ENCODE measurements at regions not wholly inside any gene's neighbourhood (a gene's known extent, or its start where the extent isn't known, plus 50 kb on each side); places are given as distances from the start of the nearest gene placed in this dataset.
"Not testable (repeated sequence)": the region's sequence is repeated elsewhere in the genome, so short reads cannot be mapped to it uniquely, and the experiment has no call there.

- POLR2A ChIA-PET; H3K27me3 Mint-ChIP-seq; H3K36me3 ChIP-seq (ENCODE audit: control insufficient read depth in 2 of 2, extremely low read depth in 1 of 2, insufficient read depth in 1 of 2, low read length in 1 of 2); H3K9me3 ChIP-seq; H3K36me3 Mint-ChIP-seq; H3K4me1 ChIP-seq (ENCODE audit: control insufficient read depth in 1 of 2, extremely low read depth in 1 of 2, insufficient read depth in 2 of 2, low read length in 2 of 2); H3K27ac ChIP-seq (ENCODE audit: low read length); H3K4me1 Mint-ChIP-seq; ATAC-seq (replicated peaks in 1 of 4); H3K9me3 Mint-ChIP-seq; H3K27ac Mint-ChIP-seq; DNase-seq; H3K27me3 ChIP-seq (replicated peaks in 1 of 2; ENCODE audit: control insufficient read depth in 2 of 2, extremely low read depth in 1 of 2, insufficient read depth in 2 of 2, low read length in 1 of 2); H3K4me3 Mint-ChIP-seq; H3K4me3 ChIP-seq (ENCODE audit: control insufficient read depth in 1 of 2, extremely low read depth in 1 of 2, low read length in 1 of 2): not testable (repeated sequence)
- WGBS (ENCODE audit: insufficient coverage), result 90% methylated on average over 16 of the region's 50 CpGs
- CTCF ChIA-PET, result interaction anchor here in 1 of 2 donors (0.6 kb wide), 1 partner anchor 581 kb away, joined by 3 read pairs; no protein-coding TSS in a partner anchor
These were observed 149.8 kb downstream of the POTEC start for GRCh38 chr18:14393563-14394103.

GRCh38 chr18:14392604-14393003 lies 150.8 kb downstream of the POTEC start:
- H3K36me3 ChIP-seq (ENCODE audit: control insufficient read depth in 2 of 2, extremely low read depth in 1 of 2, insufficient read depth in 1 of 2, low read length in 1 of 2), result not testable (repeated sequence)

GRCh38 chr18:14384961-14385360 lies 158.4 kb downstream of the POTEC start:
- H3K36me3 ChIP-seq (ENCODE audit: control insufficient read depth in 2 of 2, extremely low read depth in 1 of 2, insufficient read depth in 1 of 2, low read length in 1 of 2); POLR2A ChIA-PET; H3K27me3 Mint-ChIP-seq; H3K9me3 ChIP-seq; H3K4me1 Mint-ChIP-seq; CTCF ChIA-PET; H3K36me3 Mint-ChIP-seq; H3K27me3 ChIP-seq (replicated peaks in 1 of 2; ENCODE audit: control insufficient read depth in 2 of 2, extremely low read depth in 1 of 2, insufficient read depth in 2 of 2, low read length in 1 of 2); H3K4me3 Mint-ChIP-seq; H3K9me3 Mint-ChIP-seq; H3K27ac Mint-ChIP-seq; H3K27ac ChIP-seq (ENCODE audit: low read length); H3K4me3 ChIP-seq (ENCODE audit: control insufficient read depth in 1 of 2, extremely low read depth in 1 of 2, low read length in 1 of 2); DNase-seq; ATAC-seq (replicated peaks in 1 of 4); H3K4me1 ChIP-seq (ENCODE audit: control insufficient read depth in 1 of 2, extremely low read depth in 1 of 2, insufficient read depth in 2 of 2, low read length in 2 of 2): not testable (repeated sequence)
- no CpG with 5 or more reads among the region's 1 CpG for WGBS (ENCODE audit: insufficient coverage)

More at GRCh38 chr18:14392604-14393003, 150.8 kb downstream of the POTEC start:
- WGBS (ENCODE audit: insufficient coverage), result 91% methylated on average over 21 of the region's 24 CpGs
- H3K9me3 Mint-ChIP-seq; CTCF ChIA-PET; H3K27ac ChIP-seq (ENCODE audit: low read length); H3K27me3 Mint-ChIP-seq; DNase-seq; H3K9me3 ChIP-seq; H3K27ac Mint-ChIP-seq; H3K27me3 ChIP-seq (replicated peaks in 1 of 2; ENCODE audit: control insufficient read depth in 2 of 2, extremely low read depth in 1 of 2, insufficient read depth in 2 of 2, low read length in 1 of 2); H3K4me1 Mint-ChIP-seq; H3K4me3 Mint-ChIP-seq; H3K36me3 Mint-ChIP-seq; H3K4me1 ChIP-seq (ENCODE audit: control insufficient read depth in 1 of 2, extremely low read depth in 1 of 2, insufficient read depth in 2 of 2, low read length in 2 of 2); H3K4me3 ChIP-seq (ENCODE audit: control insufficient read depth in 1 of 2, extremely low read depth in 1 of 2, low read length in 1 of 2); ATAC-seq (replicated peaks in 1 of 4); POLR2A ChIA-PET: not testable (repeated sequence)

- H3K9me3 Mint-ChIP-seq; DNase-seq; H3K36me3 Mint-ChIP-seq; H3K4me1 ChIP-seq (ENCODE audit: control insufficient read depth in 1 of 2, extremely low read depth in 1 of 2, insufficient read depth in 2 of 2, low read length in 2 of 2); POLR2A ChIA-PET; H3K36me3 ChIP-seq (ENCODE audit: control insufficient read depth in 2 of 2, extremely low read depth in 1 of 2, insufficient read depth in 1 of 2, low read length in 1 of 2); CTCF ChIA-PET; H3K4me3 Mint-ChIP-seq; H3K27ac Mint-ChIP-seq; H3K4me3 ChIP-seq (ENCODE audit: control insufficient read depth in 1 of 2, extremely low read depth in 1 of 2, low read length in 1 of 2); H3K9me3 ChIP-seq; ATAC-seq (replicated peaks in 1 of 4); H3K27me3 Mint-ChIP-seq; H3K27ac ChIP-seq (ENCODE audit: low read length); H3K27me3 ChIP-seq (replicated peaks in 1 of 2; ENCODE audit: control insufficient read depth in 2 of 2, extremely low read depth in 1 of 2, insufficient read depth in 2 of 2, low read length in 1 of 2); H3K4me1 Mint-ChIP-seq: not testable (repeated sequence)
- WGBS (ENCODE audit: insufficient coverage), result 78% methylated on average over 6 of the region's 25 CpGs
These were observed 160.7 kb downstream of the POTEC start for GRCh38 chr18:14382666-14383065.

- WGBS (ENCODE audit: insufficient coverage), result no CpG with 5 or more reads among the region's 2 CpGs
- H3K27ac Mint-ChIP-seq; H3K9me3 Mint-ChIP-seq; H3K27me3 ChIP-seq (replicated peaks in 1 of 2; ENCODE audit: control insufficient read depth in 2 of 2, extremely low read depth in 1 of 2, insufficient read depth in 2 of 2, low read length in 1 of 2); H3K9me3 ChIP-seq; DNase-seq; ATAC-seq (replicated peaks in 1 of 4); H3K36me3 Mint-ChIP-seq; H3K4me1 ChIP-seq (ENCODE audit: control insufficient read depth in 1 of 2, extremely low read depth in 1 of 2, insufficient read depth in 2 of 2, low read length in 2 of 2); H3K36me3 ChIP-seq (ENCODE audit: control insufficient read depth in 2 of 2, extremely low read depth in 1 of 2, insufficient read depth in 1 of 2, low read length in 1 of 2); H3K4me3 ChIP-seq (ENCODE audit: control insufficient read depth in 1 of 2, extremely low read depth in 1 of 2, low read length in 1 of 2); H3K4me1 Mint-ChIP-seq; CTCF ChIA-PET; H3K27ac ChIP-seq (ENCODE audit: low read length); POLR2A ChIA-PET; H3K27me3 Mint-ChIP-seq; H3K4me3 Mint-ChIP-seq: not testable (repeated sequence)
These were observed 163.9 kb downstream of the POTEC start for GRCh38 chr18:14379489-14379888.

- CTCF ChIA-PET; H3K27ac Mint-ChIP-seq; DNase-seq; H3K4me1 ChIP-seq (ENCODE audit: control insufficient read depth in 1 of 2, extremely low read depth in 1 of 2, insufficient read depth in 2 of 2, low read length in 2 of 2); H3K27ac ChIP-seq (ENCODE audit: low read length); POLR2A ChIA-PET; H3K27me3 Mint-ChIP-seq; H3K4me3 Mint-ChIP-seq; H3K9me3 ChIP-seq; H3K36me3 ChIP-seq (ENCODE audit: control insufficient read depth in 2 of 2, extremely low read depth in 1 of 2, insufficient read depth in 1 of 2, low read length in 1 of 2); H3K4me3 ChIP-seq (ENCODE audit: control insufficient read depth in 1 of 2, extremely low read depth in 1 of 2, low read length in 1 of 2); H3K9me3 Mint-ChIP-seq; H3K36me3 Mint-ChIP-seq; H3K27me3 ChIP-seq (replicated peaks in 1 of 2; ENCODE audit: control insufficient read depth in 2 of 2, extremely low read depth in 1 of 2, insufficient read depth in 2 of 2, low read length in 1 of 2); H3K4me1 Mint-ChIP-seq; ATAC-seq (replicated peaks in 1 of 4): not testable (repeated sequence)
- WGBS (ENCODE audit: insufficient coverage), result 80% methylated on average over 9 of the region's 24 CpGs
These were observed 165.0 kb downstream of the POTEC start for GRCh38 chr18:14378376-14378775.

GRCh38 chr18:14361346-14361745 lies 182.1 kb downstream of the POTEC start:
- H3K4me1 Mint-ChIP-seq; POLR2A ChIA-PET; H3K9me3 Mint-ChIP-seq; H3K27me3 ChIP-seq (replicated peaks in 1 of 2; ENCODE audit: control insufficient read depth in 2 of 2, extremely low read depth in 1 of 2, insufficient read depth in 2 of 2, low read length in 1 of 2); H3K27ac Mint-ChIP-seq; H3K27ac ChIP-seq (ENCODE audit: low read length); H3K36me3 ChIP-seq (ENCODE audit: control insufficient read depth in 2 of 2, extremely low read depth in 1 of 2, insufficient read depth in 1 of 2, low read length in 1 of 2); H3K9me3 ChIP-seq; H3K4me3 Mint-ChIP-seq; H3K36me3 Mint-ChIP-seq; H3K4me1 ChIP-seq (ENCODE audit: control insufficient read depth in 1 of 2, extremely low read depth in 1 of 2, insufficient read depth in 2 of 2, low read length in 2 of 2); ATAC-seq (replicated peaks in 1 of 4); H3K4me3 ChIP-seq (ENCODE audit: control insufficient read depth in 1 of 2, extremely low read depth in 1 of 2, low read length in 1 of 2); DNase-seq; H3K27me3 Mint-ChIP-seq; CTCF ChIA-PET: not testable (repeated sequence)
- whole genome bisulfite sequencing (ENCODE audit: insufficient coverage), result 91% methylated on average over 18 of the region's 18 CpGs
